Daoy (cell line): ENCODE measurements at regions not wholly inside any gene's neighbourhood (a gene's known extent, or its start where the extent isn't known, plus 50 kb on each side); places are given as distances from the start of the nearest gene placed in this dataset.
A peak's percentile ranks its signal among the peaks of the same experiment; 100 is the strongest.
"Not testable (repeated sequence)": the region's sequence is repeated elsewhere in the genome, so short reads cannot be mapped to it uniquely, and the experiment has no call there.

Experiments
- DNase-seq: peaks from one replicate; pipeline ENCODE4 v3.0.0-alpha.2; 2015; ENCODE audit warnings: low read depth

GRCh38 chr9:95391271-95391670, 73.8 kb upstream of the FANCC start:
- DNase-seq, result not testable (repeated sequence)

- no peak for DNase-seq
Observed at GRCh38 chr9:95389373-95389772, 71.9 kb upstream of the FANCC start.

GRCh38 chr9:95386843-95387242, 69.3 kb upstream of the FANCC start:
- DNase-seq, result no peak

GRCh38 chr9:95385521-95385920, 68.0 kb upstream of the FANCC start:
- DNase-seq, result no peak

GRCh38 chr9:95383845-95384244, 66.3 kb upstream of the FANCC start:
- no peak for DNase-seq

- peak; percentile 71 for DNase-seq
Observed at GRCh38 chr9:95383185-95383676, 65.7 kb upstream of the FANCC start.

- peak; percentile 45 for DNase-seq
Observed at GRCh38 chr9:95382433-95382832, 64.9 kb upstream of the FANCC start.

- peak; percentile 81 for DNase-seq
Observed at GRCh38 chr9:95381221-95381620, 63.7 kb upstream of the FANCC start.

- no peak for DNase-seq
Observed at GRCh38 chr9:95379630-95380029, 62.1 kb upstream of the FANCC start.

GRCh38 chr9:95373782-95374487, 56.4 kb upstream of the FANCC start:
- no peak for DNase-seq

- peak; percentile 69 for DNase-seq
Observed at GRCh38 chr9:95373069-95373681, 55.7 kb upstream of the FANCC start.

GRCh38 chr9:95370064-95370463, 52.6 kb upstream of the FANCC start:
- DNase-seq, result no peak

- DNase-seq, result no peak
Observed at GRCh38 chr9:95368377-95369160, 51.1 kb upstream of the FANCC start.
